Epithelial cell of esophagus (primary cell): ENCODE measurements at regions not wholly inside any gene's neighbourhood (a gene's known extent, or its start where the extent isn't known, plus 50 kb on each side); places are given as distances from the start of the nearest gene placed in this dataset.

Experiments
- DNase-seq: peaks from one replicate; pipeline ENCODE4 v3.0.0; 2010; ENCODE audit warnings: low read depth
- H3K4me3 ChIP-seq: 2 replicates; pipeline ENCODE4 v1.5.1; 2011; ENCODE audit warnings: mild to moderate bottlenecking, low read length, control low read depth
- CTCF ChIP-seq: IDR thresholded peaks from 2 replicates; pipeline ENCODE4 v1.5.1; 2011; ENCODE audit warnings: low read depth, mild to moderate bottlenecking, low read length, control low read depth, inconsistent platforms; ENCODE audit not compliant: insufficient read depth; ENCODE audit errors: missing control alignments

DNA sequence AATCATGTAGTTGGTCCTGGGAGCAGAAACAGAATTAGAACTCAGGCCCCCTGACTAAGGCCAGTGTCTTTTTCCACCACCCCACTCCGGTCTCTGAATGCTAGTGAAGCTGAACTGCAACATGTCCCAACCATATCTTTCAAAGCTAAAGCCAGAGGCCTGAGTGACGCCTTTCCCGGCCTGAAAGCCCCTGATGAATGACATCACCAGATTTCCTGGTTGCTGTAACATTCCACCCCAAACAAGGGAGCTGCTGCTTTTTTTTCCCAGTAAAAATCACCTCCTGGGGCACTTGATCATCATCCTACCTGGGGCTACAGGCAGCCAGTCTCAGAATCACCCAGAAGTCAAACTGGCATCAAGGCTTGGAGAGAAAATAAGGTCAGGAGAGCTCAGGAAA, 162.7 kb downstream of the ARL4C start:
- peak; percentile 63 for DNase-seq
- H3K4me3 ChIP-seq = no peak overlapping the region
- TF ChIP-seq CTCF = no peak

DNA sequence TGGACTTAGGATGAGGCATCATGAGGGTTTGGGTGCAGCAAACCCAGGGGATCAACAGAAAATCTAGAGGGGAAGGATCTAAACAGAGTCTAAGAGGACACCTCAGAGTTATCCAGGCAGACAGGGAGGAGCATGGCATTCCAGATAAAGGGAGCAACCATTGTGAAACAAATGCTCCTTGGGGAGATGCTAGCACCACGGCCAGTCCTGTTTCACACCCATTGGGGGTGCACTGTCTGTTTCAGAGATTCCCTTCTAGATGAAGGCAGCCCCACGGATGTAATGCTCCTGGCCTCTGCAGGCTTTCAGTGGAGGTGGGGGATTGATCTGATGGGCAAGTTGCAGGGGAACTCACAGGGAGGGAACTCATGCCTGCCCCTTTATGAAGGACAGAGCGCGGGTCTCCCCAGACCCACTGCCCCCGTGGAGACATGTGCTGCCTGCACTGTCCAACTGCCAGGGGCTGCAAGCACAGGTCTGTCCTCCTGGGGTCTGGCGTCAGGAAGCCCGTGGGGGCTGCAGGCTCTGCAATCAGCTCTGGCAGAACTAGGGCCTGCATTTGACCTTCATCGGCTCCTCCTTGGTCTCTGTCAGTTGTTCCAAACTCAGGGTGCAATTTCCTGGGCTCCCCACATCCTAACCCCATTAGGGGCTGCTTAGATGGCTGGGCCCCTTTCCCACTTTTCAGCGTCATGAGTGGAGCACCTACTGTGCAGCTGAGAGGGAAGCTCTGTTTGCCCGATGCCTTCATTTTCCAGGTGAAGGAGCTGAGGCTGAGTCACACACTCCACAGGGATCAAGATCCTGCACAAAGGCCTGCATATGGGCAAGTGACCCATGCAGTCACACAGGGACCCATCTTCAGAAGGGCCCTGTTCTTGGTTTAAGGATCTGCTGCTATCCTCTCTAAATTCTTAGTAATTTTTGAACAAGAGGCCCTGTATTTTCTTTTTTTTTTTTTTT, 163.4 kb downstream of the ARL4C start:
- DNase-seq = peak; percentile 6
- no peak for TF ChIP-seq CTCF
- H3K4me3 ChIP-seq = no peak overlapping the region

DNA sequence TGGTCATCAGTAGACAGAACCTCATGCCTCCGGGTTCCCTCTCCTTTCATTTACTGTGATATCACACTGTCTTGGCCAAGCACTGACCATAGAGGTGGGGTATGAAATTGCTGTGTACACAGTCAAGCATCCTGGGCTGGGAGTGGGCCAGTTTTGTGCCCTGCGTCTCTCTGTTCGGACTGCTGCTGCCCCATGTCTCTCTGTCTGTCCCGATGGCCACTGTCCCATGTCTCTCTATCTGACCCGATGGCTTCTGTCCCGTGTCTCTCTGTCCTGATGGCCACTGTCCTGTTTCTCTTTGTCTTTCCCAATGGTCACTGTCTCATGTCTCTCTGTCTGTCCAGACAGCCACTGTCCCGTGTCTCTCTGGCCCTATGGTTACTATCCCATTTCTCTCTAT, 164.9 kb downstream of the ARL4C start:
- no peak for DNase-seq
- no peak for TF ChIP-seq CTCF
- no peak overlapping the region for H3K4me3 ChIP-seq

- no peak overlapping the region for H3K4me3 ChIP-seq
- DNase-seq = no peak
- no peak for TF ChIP-seq CTCF
Observed at GRCh38 chr2:234331566-234331965, 165.3 kb downstream of the ARL4C start.

GRCh38 chr2:234330902-234331301, 166.0 kb downstream of the ARL4C start:
- TF ChIP-seq CTCF = no peak
- no peak overlapping the region for H3K4me3 ChIP-seq
- DNase-seq = no peak

- DNase-seq = peak; percentile 68
- TF ChIP-seq CTCF = no peak
- H3K4me3 ChIP-seq = no peak overlapping the region
Observed at GRCh38 chr2:234329202-234329960, 167.5 kb downstream of the ARL4C start.
